Loucy (cell line): ENCODE measurements at regions not wholly inside any gene's neighbourhood (a gene's known extent, or its start where the extent isn't known, plus 50 kb on each side); places are given as distances from the start of the nearest gene placed in this dataset.

Experiments used
- CTCF ChIP-seq: fragments of 200-600 bp; sonication (generic); conservative IDR thresholded peaks from 2 replicates; pipeline ENCODE4 v1.5.1; 2014; ENCODE audit warnings: mild to moderate bottlenecking, antibody characterized with exemption, low read length
- EZH2phosphoT487 ChIP-seq: fragments of 200-600 bp; IDR thresholded peaks from 2 replicates; pipeline ENCODE4 v1.6.1; 2018; ENCODE audit warnings: antibody characterized with exemption, mild to moderate bottlenecking, moderate library complexity, borderline replicate concordance

DNA sequence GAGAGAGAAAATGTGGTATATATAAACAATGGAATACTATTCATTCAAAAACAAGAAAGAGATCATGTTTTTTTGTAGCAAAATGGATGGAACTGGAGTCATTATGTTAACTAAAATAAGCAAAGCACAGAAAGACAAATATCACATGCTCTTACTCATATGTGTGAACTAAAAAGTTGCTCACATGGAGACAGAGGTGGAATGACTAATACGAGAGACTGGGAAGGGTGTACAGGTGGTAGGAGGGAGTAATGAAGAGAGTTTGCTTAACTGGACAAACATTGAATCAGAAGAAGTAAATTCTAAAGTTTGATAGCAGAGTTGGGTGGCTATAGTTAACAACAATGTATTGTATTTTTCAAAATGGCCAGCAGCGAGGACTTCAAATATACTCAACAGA, 1080.7 kb upstream of the CHAC2 start:
- TF ChIP-seq CTCF (no peak), EZH2phosphoT487 (no peak)
